Cerebellar cortex (tissue), 1 donor: ENCODE measurements at regions not wholly inside any gene's neighbourhood (a gene's known extent, or its start where the extent isn't known, plus 50 kb on each side); places are given as distances from the start of the nearest gene placed in this dataset.

ENCODE experiments used
- DNase-seq: peaks from one replicate; pipeline ENCODE4 v3.0.0-alpha.2; 2015; ENCODE audit warnings: low spot score

DNA sequence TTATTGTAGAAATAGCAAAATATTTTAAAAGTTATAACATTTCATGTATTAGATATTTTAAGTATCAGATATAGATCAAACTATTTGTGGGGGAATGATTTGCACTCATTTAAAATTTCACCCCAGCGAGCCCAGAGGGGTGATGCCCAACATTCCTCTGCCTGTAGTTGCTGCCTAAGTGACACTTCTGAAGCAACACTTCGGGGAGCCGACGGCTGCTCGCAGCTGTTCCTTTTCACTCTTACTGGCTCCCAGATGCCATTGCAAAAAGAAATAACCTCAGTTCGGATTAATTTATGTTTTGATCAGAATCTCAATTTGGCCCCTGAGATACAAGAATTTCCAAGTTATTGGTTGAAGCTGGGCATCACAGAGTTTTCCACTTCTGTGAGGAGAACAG lies 603.8 kb downstream of the PLCL1 start:
- DNase-seq, result no peak

DNA sequence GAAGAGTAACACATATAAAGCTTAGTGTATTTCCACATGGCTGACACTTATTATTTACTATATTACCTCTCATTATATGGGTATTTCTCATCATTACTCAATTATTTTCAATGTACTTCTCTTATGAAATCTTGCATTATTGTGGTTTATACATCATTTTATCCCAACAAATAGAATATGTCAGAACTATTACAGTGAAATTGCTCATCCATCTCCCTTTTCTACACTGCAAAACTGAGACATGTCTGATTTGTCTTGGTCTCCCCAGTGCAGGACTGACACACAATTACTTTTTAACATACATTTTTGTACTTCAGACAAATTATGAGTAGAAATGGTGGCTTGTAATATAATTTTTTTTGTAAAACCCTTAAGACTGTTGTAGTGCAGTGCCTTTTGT lies 600.9 kb downstream of the PLCL1 start:
- no peak for DNase-seq

DNA sequence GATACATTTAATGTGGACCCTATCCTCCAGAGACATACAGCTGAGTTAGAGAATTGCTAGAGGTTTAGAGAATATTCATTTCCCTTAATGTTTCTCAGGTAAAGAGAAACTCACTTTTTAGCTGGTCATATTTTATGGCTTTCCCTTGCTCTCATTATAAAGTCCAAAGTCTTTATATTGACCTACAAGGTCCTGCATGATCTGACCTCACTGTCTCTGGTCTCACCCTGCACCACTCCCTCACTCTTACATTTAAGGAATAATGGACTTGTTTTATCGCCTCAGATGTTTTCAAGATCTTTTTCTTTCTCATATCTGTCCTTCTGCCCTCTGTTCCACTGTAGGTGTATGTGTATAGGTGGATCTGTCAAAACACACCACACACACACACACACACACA lies 597.3 kb downstream of the PLCL1 start:
- no peak for DNase-seq

DNA sequence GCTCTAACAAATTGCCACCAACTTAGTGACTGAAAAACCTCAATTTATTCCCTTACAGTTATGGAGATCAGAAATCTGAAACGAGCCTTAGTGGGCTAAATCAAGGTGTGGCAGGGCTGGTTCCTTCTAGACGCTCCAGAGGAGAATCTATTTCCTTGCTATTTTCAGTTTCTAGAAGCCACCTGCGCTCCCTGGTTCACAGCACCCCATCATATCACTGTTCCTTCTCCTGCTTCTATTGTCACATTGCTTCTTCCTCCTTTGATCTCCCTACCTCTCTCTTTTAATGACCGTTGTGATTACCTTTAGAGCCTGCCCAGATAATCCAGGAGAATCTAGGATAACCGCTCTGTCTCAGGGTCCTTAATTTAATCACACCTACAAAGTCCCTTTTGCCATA lies 596.6 kb downstream of the PLCL1 start:
- no peak for DNase-seq

DNA sequence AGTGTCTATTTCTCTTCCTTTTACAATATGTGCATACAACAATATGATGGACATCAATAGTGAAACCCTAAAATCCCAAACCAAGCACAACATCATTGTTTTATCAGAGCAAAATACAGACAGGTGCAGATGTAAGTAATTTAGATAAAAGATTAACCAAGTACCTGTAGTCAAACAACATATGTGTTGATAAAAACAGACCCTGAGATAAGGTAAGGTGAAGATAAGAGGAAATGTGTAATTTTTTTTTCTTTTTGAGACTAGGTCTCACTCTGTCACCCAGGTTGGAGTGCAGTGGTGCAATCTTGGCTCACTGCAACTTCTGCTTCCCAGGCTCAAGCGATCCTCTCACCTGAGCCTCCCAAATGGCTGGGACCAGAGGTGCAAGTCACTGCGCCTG lies 589.8 kb downstream of the PLCL1 start:
- no peak for DNase-seq

DNA sequence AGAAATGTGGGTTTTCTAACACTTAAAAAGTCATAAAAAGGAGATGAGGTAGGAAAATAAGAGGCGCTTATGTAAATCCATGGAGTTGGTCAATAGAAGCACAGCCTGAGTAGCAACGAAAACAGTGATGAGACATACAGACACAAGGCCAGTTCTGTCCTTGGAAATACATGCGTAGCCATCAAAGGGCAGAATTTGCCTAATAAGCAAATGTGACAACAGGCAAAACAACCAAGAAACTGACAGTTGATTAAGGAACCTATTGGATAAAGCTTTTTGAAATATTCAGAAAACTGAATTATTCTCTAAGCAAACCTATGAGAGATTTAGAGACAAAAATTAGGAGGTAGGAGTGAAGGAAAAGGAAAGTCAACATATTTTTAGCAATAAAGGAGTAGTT lies 586.3 kb downstream of the PLCL1 start:
- DNase-seq, result no peak

DNA sequence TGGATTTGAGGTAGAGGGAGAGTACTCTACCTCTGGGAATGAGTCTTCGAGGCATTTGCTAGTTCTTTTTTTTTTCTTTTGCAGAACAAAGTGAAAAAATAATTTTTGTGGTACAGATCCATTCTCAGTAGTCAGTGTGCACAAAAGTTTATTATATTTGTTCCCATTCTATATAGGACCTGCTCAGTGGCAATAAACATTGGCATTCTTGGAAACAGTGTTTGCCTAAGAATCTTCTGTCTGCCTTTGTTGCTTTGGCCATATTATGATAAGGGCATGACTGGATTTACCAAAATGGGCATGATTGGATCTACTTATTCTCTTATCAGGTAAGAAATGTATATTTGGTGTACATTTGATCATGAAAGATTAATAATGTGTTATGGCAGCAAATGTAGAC lies 583.3 kb downstream of the PLCL1 start:
- DNase-seq, result no peak

DNA sequence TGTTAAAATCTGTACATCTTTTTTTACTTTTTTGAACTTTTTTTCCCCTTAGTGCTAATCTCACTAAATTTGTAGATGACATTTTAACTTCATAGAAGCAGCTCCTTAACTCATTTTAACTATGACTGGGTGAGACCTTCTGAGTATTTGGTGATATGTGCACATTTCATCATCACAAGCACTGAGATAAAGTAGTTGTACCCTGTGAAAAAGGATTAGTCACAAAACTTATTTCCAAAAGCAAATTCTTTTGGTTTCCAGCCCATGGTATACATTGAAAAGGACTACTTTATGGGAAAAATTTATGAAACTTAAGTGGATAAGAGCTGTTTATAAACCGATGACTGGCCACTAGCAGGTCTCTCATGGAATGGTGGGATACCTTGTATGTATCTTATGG lies 581.5 kb downstream of the PLCL1 start:
- no peak for DNase-seq

DNA sequence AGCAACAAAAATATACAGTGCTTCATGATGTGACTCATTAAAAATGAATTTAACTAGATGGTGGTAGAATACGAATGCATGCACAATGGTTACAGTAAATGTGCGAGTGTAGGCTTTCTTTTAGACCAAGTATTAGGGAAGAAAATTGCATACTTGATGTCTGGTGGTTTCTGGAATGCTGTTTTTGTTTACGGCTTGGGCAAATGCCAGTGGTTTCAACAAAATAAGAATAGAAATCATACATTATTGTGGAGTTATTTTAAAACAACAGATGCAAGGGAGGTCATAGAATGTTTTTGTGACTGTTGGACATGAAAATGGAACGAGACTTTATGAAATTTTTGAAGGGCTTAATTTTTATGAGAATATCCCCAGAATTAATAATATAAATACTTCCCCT lies 580.9 kb downstream of the PLCL1 start:
- no peak for DNase-seq

DNA sequence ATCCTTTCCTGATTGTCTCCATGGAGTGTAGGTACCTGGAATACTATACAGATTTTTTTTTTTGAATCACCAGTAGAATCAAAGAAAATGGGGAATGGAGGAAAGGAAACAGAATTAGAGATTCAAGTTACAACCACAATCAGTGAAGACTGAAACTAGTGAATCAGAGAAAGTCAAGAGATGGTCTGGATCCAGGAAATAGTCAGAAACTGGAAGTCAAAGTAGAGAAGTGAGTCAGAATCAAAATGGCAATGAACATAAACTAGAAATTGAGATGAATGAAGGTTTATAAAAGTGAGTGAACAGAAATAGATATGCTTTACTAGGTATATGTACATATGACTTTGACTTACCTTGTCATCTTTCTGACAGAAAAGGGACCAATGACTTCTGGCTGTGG lies 579.0 kb downstream of the PLCL1 start:
- no peak for DNase-seq

DNA sequence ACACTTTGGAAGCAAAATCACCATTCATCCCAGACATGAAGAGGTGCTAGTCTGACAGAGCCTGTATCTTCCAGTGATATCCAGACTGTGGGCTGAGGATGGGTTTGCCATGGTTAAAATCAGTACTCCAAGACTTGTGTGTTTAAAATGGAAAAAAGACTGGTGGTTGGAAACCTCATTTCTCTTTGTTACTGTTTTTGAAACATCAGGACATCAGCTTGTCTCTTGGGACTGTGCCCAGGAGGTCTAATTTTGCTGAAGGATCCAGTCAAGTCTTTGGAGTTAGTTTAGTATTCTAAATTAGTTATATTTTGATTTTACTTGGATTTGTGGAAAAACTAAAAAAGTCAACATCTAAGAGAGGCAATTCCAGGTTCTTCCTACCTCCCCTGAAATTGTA lies 578.4 kb downstream of the PLCL1 start:
- no peak for DNase-seq

DNA sequence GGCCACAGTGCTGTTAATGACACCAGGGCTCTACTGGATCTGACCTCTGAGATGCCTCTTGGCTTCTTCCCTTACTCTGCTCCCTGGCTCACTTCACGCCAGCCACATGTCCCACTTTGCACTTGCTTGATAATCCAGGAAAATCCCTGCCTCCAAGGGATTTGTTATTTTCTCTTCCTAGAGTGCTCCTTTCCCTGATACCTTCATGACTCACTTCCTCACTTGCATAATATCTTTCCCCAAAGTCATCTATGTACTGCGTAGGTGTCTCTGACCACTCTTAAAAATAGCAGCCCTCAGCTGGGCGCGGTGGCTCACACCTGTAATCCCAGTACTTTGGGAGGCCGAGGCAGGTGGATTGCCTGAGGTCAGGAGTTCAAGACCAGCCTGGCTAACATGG lies 572.3 kb downstream of the PLCL1 start:
- no peak for DNase-seq

DNA sequence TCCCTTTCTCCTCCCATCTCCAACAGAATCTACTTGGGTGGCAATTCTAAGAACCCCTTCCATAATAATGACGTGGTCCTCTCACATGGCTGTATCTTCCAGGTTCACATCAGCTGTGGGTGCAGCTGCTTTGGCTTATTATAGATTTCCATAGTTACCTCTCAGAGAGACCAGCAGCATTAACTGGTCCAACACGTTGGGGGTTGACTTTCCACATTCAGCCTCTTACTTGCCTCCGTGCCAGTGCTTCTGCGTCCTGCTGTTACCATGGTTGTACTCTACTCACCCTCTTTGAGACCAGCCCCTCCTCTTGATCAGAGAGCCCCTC lies 570.7 kb downstream of the PLCL1 start:
- no peak for DNase-seq

DNA sequence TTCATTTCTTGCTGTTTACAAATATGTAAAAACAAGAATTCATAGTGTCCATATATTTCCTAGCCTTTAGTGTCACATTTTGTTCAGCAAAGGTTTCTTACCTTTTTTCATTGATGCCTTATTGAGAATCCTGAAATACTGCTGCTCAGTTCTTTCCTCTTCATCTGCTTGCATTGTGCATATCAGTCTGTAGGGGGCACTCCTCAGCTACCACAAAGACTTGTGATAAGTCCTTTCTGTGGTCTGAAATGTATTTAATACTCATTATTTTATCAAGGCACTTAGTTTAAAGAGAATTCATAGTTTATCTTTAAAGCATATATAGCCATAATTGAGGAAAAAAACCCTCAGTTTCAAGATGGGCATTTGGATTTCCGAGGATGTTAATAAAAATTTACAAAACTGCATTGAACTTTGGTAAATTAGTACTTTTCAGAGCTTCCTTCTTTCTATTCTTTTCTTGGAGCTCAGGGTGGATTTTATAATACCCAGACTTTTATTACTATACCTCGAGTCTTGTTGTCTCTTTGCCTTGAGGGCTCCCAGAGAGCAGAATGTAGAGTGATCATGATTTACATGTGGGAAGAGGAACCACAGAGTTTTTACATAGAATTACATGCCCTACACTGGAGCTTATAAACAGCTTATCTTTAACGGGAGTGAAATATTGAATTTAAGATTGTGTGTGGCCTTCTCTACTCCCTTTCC lies 570.1 kb downstream of the PLCL1 start:
- DNase-seq, result peak; percentile 44

DNA sequence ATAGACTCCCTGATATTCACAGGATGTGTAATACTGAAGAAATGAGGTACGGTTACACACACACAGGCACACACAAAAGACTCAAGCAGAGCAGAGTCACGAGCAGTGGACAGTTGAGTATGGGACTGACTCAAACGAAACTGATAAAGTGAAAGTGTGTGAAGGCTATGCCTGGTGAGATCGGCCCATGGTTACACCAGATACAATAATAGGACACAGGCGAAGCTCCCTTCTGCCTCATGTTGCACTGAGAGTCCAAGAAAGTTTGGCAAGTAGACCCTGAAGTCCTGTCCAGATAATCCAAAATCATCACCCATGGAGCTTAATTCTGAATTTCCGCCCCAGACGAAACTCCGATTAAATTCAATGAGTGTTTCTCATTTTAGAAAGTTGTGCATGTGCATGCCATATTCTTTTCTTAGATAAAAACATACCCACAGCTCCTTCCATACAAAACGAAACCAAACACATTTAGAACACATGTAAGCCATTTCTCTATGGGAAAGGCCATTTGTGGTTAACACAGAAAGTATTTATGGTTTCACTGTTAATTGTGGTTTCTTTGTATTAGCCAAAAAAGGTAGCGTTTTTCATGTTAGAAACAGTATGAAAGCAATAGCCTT lies 567.6 kb downstream of the PLCL1 start:
- DNase-seq, result no peak

DNA sequence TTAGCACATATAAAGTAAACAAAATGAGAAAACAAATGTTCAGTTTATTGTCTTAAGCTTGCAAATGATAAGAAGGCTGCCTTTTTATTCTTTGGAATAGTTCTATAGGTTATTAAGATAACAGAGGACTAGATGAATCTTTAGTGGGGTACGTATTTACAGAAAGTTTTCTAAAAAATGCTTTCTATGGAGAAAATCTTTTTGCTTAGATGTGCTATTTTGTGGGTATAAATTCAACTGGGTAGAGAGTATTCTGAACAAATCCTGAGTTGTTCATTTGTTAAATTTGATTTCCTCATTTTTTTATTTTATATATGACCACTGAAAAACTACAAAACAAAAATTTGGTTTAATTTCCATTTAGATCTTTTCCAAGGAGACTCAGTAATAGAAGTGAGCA lies 566.9 kb downstream of the PLCL1 start:
- DNase-seq, result no peak

DNA sequence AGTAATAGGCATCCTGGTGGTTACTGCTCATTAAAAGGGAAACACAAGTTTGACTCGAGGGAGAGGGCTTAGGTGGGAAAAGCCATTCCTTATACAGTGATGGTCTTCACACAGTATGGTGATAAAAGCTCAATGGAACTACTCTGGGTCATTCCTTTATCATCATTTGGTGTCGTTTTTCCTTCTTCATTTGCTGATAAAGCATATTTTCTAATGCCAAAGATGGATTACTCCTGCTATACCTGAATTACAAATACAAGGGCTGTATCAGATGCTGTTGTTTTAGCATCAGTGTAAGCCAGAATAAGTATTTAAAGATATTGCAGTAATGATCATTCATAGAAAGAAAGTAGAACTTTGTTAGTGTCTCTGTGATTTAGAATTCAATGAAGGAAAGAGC lies 563.7 kb downstream of the PLCL1 start:
- no peak for DNase-seq

DNA sequence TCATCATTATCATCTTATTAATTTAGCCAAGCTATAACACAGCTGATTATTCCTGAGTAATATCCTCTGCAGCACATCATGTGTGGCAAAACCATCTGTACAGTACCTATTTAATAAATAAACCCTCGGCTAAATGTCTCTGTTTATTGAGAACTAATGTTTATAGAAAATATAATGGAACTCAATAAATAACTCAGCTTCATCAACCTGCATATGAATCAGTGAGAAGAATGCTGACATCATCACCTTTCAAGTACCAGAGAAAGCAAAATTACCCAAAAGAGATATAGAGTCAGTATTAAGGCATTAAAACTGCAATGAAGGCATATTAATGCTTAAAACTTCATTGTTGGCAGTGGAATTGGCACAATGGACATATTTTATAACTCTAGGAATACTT lies 558.3 kb downstream of the PLCL1 start:
- DNase-seq, result no peak

DNA sequence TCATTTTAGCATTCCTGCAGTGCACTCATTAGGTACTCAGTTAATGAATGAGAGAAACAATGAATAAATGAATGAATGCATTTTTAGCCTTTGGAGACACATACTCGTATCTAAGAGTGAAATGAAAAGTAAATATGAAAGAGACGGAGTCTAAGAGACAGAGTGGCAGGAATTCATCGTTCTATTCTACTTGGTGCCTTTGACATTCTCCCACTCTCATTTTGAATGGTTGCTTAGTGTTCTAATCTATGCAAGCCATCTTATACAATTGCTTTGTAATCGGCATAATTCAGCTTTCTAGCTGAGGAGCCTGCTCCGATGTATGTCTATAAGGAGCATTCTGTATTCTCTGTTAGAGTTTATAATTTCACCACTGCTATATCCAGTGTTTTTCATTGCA lies 554.9 kb downstream of the PLCL1 start:
- no peak for DNase-seq

DNA sequence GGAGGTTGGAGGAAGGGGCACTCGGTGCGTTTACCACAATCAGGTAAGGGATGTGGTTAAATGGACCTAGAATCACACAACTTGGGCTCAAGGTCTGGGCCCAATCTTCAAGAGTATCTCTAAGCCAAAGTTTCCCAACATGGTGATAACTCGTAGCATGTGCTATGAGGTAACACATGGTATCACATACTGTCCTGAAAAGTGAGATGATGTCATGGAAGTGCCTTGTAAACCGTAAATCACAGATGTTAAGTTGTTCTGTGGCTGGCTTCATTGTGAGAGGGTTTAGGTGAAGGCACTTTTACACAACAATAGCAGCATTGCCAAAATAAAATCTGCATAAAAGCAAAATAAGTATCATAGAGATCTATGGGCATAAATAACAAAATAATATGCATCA lies 551.8 kb downstream of the PLCL1 start:
- DNase-seq, result no peak

DNA sequence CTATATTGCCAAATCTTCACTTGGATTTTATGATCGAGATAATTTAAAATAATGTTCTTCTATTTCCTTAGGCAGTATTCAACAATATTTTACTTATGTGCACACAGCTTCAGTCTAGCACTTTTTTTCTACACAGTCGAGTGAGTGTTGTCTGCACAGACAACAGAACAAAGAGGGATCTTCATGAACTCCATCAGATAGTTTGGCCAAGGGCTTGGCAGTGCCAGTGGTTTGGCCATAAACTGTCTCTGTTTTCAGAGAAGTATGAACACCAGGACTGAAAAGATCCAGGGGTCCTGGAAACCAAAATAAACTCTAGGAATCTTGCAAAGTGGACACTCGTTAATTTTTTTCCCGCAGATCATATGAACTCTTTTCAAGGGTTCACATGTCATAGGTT lies 547.3 kb downstream of the PLCL1 start:
- DNase-seq, result no peak

DNA sequence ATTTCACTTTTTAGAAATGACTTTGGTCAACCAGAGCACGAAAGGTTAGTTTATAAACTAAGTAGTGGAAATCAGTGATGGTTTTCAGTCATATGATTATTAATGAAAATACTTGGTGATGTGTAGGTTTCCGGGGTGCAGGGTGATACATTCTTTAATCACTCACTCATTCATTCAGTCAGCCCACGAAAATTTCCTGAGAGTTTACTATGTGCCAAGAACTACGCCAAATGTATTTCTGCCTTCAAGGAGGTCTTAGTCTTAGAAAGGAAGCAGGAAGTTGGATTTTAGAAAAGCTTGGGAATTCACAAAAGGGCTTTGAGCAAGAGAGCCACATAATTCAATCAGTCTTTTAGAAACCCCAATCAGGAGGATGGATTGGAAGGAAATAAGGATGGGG lies 543.6 kb downstream of the PLCL1 start:
- DNase-seq, result no peak

DNA sequence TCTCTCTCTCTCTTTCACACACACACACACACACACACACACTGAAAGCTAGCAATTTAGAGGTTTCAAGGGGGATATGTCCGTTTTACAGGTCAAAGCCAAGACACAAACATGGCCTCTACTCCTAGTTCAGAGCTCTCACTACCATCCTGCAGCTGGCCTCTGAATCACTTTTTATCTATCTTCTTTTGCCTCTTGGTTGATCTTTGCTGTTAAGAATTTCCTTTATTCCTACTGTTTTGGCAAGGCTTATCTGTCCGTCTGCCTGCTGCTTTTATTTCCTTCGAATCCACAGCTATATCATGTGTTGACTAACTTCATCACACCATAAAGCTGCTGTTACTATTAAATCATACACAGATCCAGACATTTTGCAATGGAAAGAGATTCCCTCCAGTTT lies 543.0 kb downstream of the PLCL1 start:
- DNase-seq, result no peak

DNA sequence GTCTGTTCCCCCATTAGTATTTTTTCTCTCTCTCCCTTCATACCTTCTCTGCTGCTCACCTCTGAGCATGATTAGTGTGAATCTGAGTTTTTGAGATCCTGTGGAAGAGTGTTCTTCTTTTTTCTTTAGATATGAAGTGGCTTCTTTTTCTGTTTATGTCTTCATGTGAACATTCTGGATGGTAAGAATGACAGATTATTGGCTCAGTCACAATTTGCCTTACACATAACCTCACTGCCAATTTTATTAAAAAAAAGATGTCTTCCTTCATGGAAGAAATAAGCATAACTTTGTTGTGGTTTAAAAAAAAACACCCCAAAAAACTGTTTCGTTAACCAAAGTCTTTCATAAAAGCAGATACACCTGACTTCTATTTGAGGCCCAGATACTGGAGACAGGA lies 539.1 kb downstream of the PLCL1 start:
- DNase-seq, result no peak

DNA sequence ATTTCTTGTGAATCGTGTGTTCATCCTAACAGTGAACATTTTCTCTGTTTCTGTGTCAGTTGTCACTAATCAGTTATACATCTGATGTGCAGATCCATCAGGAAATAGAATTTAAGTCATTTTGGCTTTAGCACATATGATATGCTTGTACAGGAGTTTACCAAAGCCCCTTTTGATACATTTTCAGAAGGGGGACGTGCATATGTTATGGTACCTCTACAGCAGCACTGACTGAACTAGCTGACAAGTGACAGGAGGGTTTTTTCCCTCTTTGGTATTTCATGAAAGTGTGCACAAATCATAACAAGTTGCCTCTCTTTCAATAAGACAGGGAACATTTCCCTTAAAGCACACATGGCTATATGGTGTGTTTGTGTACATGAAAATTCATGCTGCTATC lies 536.5 kb downstream of the PLCL1 start:
- DNase-seq, result no peak
